CD4-positive, alpha-beta T cell (primary cell): ENCODE measurements at regions not wholly inside any gene's neighbourhood (a gene's known extent, or its start where the extent isn't known, plus 50 kb on each side); places are given as distances from the start of the nearest gene placed in this dataset.

Experiments used
- ATAC-seq: fragments of 200-7000 bp; cut with Tn5 transposase; one replicate; pipeline ENCODE4 v1.10.0; 2022; ENCODE audit warnings: mild to moderate bottlenecking; ENCODE audit not compliant: poor library complexity
- CTCF ChIA-PET: fragments of 350-600 bp; sonication (Branson Sonifier 250); formaldehyde crosslinking; loops from one replicate; lab custom pipeline; 2021; ENCODE audit warnings: antibody characterized with exemption, inconsistent platforms; lab: Charles Lee
- POLR2A ChIA-PET: fragments of 350-600 bp; sonication (Branson Sonifier 250); formaldehyde crosslinking; loops from one replicate; lab custom pipeline; 2021; ENCODE audit warnings: antibody characterized with exemption, inconsistent platforms; lab: Charles Lee
- DNase-seq, 14 experiments: peaks; one replicate each; pipeline ENCODE4 v3.0.0-alpha.2; 2013 to 2020; ENCODE audit warnings: mixed read lengths in 2 of 14
- H3K27ac ChIP-seq, 2 donors: one replicate each; pipeline versions ENCODE4 v1.5.1 to v1.7.0; 2013; ENCODE audit warnings: low read length in 2 of 2, low read depth in 1 of 2, mild to moderate bottlenecking in 1 of 2
- H3K27me3 ChIP-seq, 2 experiments: 1 replicate in 1 of 2; 2 replicates in 1 of 2; pipeline versions ENCODE4 v1.6.1 to v1.7.0; 2013; ENCODE audit warnings: low read length in 2 of 2, control low read depth in 1 of 2, mild to moderate bottlenecking in 1 of 2, moderate library complexity in 1 of 2; ENCODE audit not compliant: insufficient read depth in 2 of 2, control insufficient read depth in 1 of 2
- H3K36me3 ChIP-seq: one replicate; pipeline ENCODE4 v1.6.1; 2013; ENCODE audit warnings: low read length, control low read depth; ENCODE audit not compliant: insufficient read depth
- H3K4me1 ChIP-seq: one replicate; pipeline ENCODE4 v1.6.1; 2013; ENCODE audit warnings: low read length, control low read depth; ENCODE audit not compliant: insufficient read depth
- H3K4me3 ChIP-seq: one replicate; pipeline ENCODE4 v1.5.1; 2013; ENCODE audit warnings: mild to moderate bottlenecking, low read length, moderate library complexity
- H3K9me3 ChIP-seq, 2 experiments: 1 replicate in 1 of 2; 2 replicates in 1 of 2; pipeline versions ENCODE4 v1.6.1 to v1.7.0; 2013; ENCODE audit warnings: low read length in 2 of 2, mild to moderate bottlenecking in 2 of 2, control low read depth in 1 of 2, moderate library complexity in 1 of 2; ENCODE audit not compliant: control insufficient read depth in 1 of 2, insufficient read depth in 1 of 2
- H3K27ac Mint-ChIP-seq: one replicate; pipeline ENCODE4 v1.8.0; 2020; ENCODE audit warnings: mixed read lengths
- H3K27me3 Mint-ChIP-seq: one replicate; pipeline ENCODE4 v1.8.0; 2021; ENCODE audit warnings: mixed read lengths
- H3K36me3 Mint-ChIP-seq: one replicate; pipeline ENCODE4 v1.8.0; 2021; ENCODE audit warnings: low read depth, mixed read lengths
- H3K4me1 Mint-ChIP-seq: one replicate; pipeline ENCODE4 v1.8.0; 2021; ENCODE audit warnings: low read depth, mixed read lengths
- H3K4me3 Mint-ChIP-seq: one replicate; pipeline ENCODE4 v1.8.0; 2020; ENCODE audit warnings: mild to moderate bottlenecking, mixed read lengths
- H3K9me3 Mint-ChIP-seq: one replicate; pipeline ENCODE4 v1.8.0; 2020; ENCODE audit warnings: mixed read lengths
- intact Hi-C, 2 experiments: fragments of 100-400 bp; cut with DNase I in 1 of 2; cut with micrococcal nuclease in 1 of 2; formaldehyde crosslinking; loops; one replicate each; pipeline versions ENCODE4 v1.15.1 to v1.9.0; 2023 to 2025; cut with DNase I, micrococcal nuclease
- TF ChIP-seq, protein P1 (sequence below): fragments of 200-600 bp; IDR thresholded peaks from one replicate; pipeline ENCODE4 v1.8.0; 2022; ENCODE audit warnings: antibody characterized with exemption, mild to moderate bottlenecking

GRCh38 chr11:131036514-131036913, 120.2 kb upstream of the SNX19 start:
- TF ChIP-seq, protein P1, sequence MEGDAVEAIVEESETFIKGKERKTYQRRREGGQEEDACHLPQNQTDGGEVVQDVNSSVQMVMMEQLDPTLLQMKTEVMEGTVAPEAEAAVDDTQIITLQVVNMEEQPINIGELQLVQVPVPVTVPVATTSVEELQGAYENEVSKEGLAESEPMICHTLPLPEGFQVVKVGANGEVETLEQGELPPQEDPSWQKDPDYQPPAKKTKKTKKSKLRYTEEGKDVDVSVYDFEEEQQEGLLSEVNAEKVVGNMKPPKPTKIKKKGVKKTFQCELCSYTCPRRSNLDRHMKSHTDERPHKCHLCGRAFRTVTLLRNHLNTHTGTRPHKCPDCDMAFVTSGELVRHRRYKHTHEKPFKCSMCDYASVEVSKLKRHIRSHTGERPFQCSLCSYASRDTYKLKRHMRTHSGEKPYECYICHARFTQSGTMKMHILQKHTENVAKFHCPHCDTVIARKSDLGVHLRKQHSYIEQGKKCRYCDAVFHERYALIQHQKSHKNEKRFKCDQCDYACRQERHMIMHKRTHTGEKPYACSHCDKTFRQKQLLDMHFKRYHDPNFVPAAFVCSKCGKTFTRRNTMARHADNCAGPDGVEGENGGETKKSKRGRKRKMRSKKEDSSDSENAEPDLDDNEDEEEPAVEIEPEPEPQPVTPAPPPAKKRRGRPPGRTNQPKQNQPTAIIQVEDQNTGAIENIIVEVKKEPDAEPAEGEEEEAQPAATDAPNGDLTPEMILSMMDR = no peak
- no peak overlapping the region for H3K4me3 ChIP-seq
- ATAC-seq (no peak), DNase-seq (no peak)
- no peaks in the 10 kb centered on the region for H3K4me1 ChIP-seq
- Mint-ChIP-seq H3K36me3 (no peaks in the 10 kb centered on the region), H3K27me3 (peaks cover 12% of the 10 kb centered on the region), H3K27ac (no peak overlapping the region), H3K4me1 (no peaks in the 10 kb centered on the region), H3K4me3 (no peak overlapping the region), H3K9me3 (no peaks in the 10 kb centered on the region)
- H3K27me3 ChIP-seq = peaks cover 0 to 4% of the 10 kb centered on the region in 2 experiments
- POLR2A ChIA-PET = no interaction called here
- no peaks in the 10 kb centered on the region for H3K36me3 ChIP-seq
- peaks cover 0 to 4% of the 10 kb centered on the region in 2 experiments for H3K9me3 ChIP-seq
- intact Hi-C loops = no loop called here
- no peak overlapping the region for H3K27ac ChIP-seq
- CTCF ChIA-PET = no interaction called here

DNA sequence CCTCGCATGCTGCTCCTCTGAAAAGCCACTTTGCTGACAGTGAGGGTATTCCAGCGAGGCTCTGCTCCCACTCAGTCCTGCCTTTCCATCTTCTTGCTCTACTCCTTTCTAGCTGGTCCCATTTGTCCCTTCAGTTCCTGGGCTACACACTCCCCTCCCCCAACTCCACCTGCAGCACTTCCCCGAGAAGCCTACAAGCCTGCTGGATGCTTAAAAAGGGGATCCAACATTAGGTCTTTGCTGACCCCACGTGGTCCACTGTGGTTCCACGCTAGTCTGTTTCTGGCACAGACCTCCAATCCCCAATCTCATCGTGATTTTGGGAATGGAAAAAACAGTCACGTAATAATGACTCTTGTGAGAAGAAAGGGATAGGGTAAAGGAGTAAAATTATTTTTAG, 121.6 kb upstream of the SNX19 start:
- H3K27ac Mint-ChIP-seq = no peak overlapping the region
- no peaks in the 10 kb centered on the region for H3K36me3 ChIP-seq
- H3K4me1 Mint-ChIP-seq = no peaks in the 10 kb centered on the region
- no peak for DNase-seq
- intact Hi-C loops = no loop called here
- peaks cover 0 to 4% of the 10 kb centered on the region in 2 experiments for H3K27me3 ChIP-seq
- H3K9me3 ChIP-seq = peaks cover 0 to 4% of the 10 kb centered on the region in 2 experiments
- TF ChIP-seq, protein P1 = no peak
- H3K9me3 Mint-ChIP-seq = no peaks in the 10 kb centered on the region
- no peak overlapping the region for H3K27ac ChIP-seq
- H3K4me3 Mint-ChIP-seq = no peak overlapping the region
- no peaks in the 10 kb centered on the region for H3K4me1 ChIP-seq
- ChIA-PET POLR2A (no interaction called here), CTCF (no interaction called here)
- H3K36me3 Mint-ChIP-seq = no peaks in the 10 kb centered on the region
- ATAC-seq = no peak
- H3K27me3 Mint-ChIP-seq = peaks cover 14% of the 10 kb centered on the region
- H3K4me3 ChIP-seq = no peak overlapping the region

DNA sequence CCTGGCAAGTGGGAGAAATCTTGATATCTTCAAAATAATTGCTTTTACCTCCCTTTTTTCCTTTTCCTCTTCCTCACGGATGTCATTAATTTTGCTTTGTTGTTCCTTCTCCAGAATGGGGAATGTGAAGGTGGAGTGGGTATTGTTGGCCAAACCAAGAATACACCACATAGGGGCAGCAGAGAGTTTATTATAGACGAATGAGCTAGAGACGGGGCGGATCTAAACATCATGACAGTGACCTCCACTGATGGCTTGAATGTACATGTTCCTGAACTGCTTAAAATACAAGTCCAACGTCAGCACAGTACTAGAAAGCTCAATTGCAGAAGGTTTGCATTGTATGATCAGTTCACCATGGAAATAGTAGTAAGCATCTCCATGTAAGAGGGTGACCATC, 122.3 kb upstream of the SNX19 start:
- H3K27ac ChIP-seq = no peak overlapping the region
- DNase-seq (no peak), ATAC-seq (no peak)
- no peaks in the 10 kb centered on the region for H3K36me3 ChIP-seq
- H3K4me1 ChIP-seq = no peaks in the 10 kb centered on the region
- H3K27me3 ChIP-seq = peaks cover 0 to 4% of the 10 kb centered on the region in 2 experiments
- H3K9me3 ChIP-seq = peaks cover 0 to 4% of the 10 kb centered on the region in 2 experiments
- Mint-ChIP-seq H3K27me3 (peaks cover 15% of the 10 kb centered on the region), H3K27ac (no peak overlapping the region), H3K4me1 (no peaks in the 10 kb centered on the region), H3K36me3 (no peaks in the 10 kb centered on the region), H3K4me3 (no peak overlapping the region), H3K9me3 (no peaks in the 10 kb centered on the region)
- intact Hi-C loops = no loop called here
- TF ChIP-seq, protein P1 = no peak
- ChIA-PET CTCF (no interaction called here), POLR2A (no interaction called here)
- no peak overlapping the region for H3K4me3 ChIP-seq
